IMR-90 (cell line): ENCODE measurements at regions not wholly inside any gene's neighbourhood (a gene's known extent, or its start where the extent isn't known, plus 50 kb on each side); places are given as distances from the start of the nearest gene placed in this dataset.

Experiments
- BHLHE40 ChIP-seq: fragments of 150-350 bp; IDR thresholded peaks from 2 replicates; pipeline ENCODE4 v1.6.1; 2016; ENCODE audit warnings: mild to moderate bottlenecking, low read depth, low read length
- CEBPB ChIP-seq: IDR thresholded peaks from 2 replicates; pipeline ENCODE4 v1.6.1; 2012; ENCODE audit warnings: low read depth, low read length, improper control_type of control experiment
- CHD1 ChIP-seq: IDR thresholded peaks from 2 replicates; pipeline ENCODE4 v1.6.1; 2012; ENCODE audit warnings: low read depth, low read length, improper control_type of control experiment
- CTCF ChIP-seq: conservative IDR thresholded peaks from 2 replicates; pipeline ENCODE4 v1.5.1; 2012; ENCODE audit warnings: mild to moderate bottlenecking, low read depth, low read length, improper control_type of control experiment
- MAFK ChIP-seq: IDR thresholded peaks from 2 replicates; pipeline ENCODE4 v1.6.1; 2012; ENCODE audit warnings: low read depth, low read length, improper control_type of control experiment
- MAZ ChIP-seq: IDR thresholded peaks from 2 replicates; pipeline ENCODE4 v1.6.1; 2012; ENCODE audit warnings: low read depth, mild to moderate bottlenecking, low read length, improper control_type of control experiment, moderate library complexity, borderline replicate concordance
- MXI1 ChIP-seq: IDR thresholded peaks from 2 replicates; pipeline ENCODE4 v1.6.1; 2012; ENCODE audit warnings: low read depth, mild to moderate bottlenecking, low read length, moderate library complexity, borderline replicate concordance
- POLR2A ChIP-seq: IDR thresholded peaks from 2 replicates; pipeline ENCODE4 v1.6.1; 2012; ENCODE audit warnings: mild to moderate bottlenecking, low read depth, low read length
- RAD21 ChIP-seq: IDR thresholded peaks from 2 replicates; pipeline ENCODE4 v1.6.1; 2012; ENCODE audit warnings: low read length, improper control_type of control experiment
- RCOR1 ChIP-seq: IDR thresholded peaks from 2 replicates; pipeline ENCODE4 v1.6.1; 2012; ENCODE audit warnings: mild to moderate bottlenecking, low read length, improper control_type of control experiment; ENCODE audit not compliant: insufficient replicate concordance
- RFX5 ChIP-seq: IDR thresholded peaks from 2 replicates; pipeline ENCODE4 v1.8.0; 2012; ENCODE audit warnings: low read depth, mild to moderate bottlenecking, low read length, moderate library complexity

DNA sequence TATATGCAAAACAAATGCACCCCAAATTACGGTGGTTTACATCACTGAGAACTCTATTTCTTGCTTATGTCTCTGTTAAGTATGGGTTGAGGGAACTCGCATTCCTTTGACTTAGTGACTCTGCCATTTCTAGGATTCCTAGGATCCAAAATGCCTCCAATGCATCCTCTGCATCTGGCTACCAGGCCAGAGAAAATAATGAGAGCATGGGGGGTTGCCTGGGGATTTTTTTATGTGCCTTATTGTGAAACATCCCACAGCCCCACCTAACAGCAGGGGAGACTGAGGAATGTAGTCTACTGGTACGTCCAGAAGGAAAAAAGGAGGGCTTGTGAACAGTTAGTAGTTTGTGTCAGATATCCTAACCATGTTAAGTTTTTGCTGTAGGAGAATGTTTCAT, 466.0 kb upstream of the ARRDC3 start:
- no peak for TF ChIP-seq CTCF
- no peak for TF ChIP-seq CEBPB
- no peak for TF ChIP-seq MAFK
- TF ChIP-seq POLR2A, result no peak
- no peak for TF ChIP-seq MXI1
- no peak for TF ChIP-seq BHLHE40
- TF ChIP-seq CHD1, result no peak
- no peak for TF ChIP-seq RCOR1
- TF ChIP-seq RFX5, result no peak
- no peak for TF ChIP-seq RAD21
- no peak for TF ChIP-seq MAZ
